IMR-90 (cell line): ENCODE measurements at regions not wholly inside any gene's neighbourhood (a gene's known extent, or its start where the extent isn't known, plus 50 kb on each side); places are given as distances from the start of the nearest gene placed in this dataset.

Experiments
- ATAC-seq: fragments of 200-7000 bp; cut with Tn5 transposase; 2 replicates; pipeline ENCODE4 v1.9.1; 2020; ENCODE audit warnings: low read depth, mild to moderate bottlenecking, moderate library complexity
- BruUV-seq: library from RNA; stranded (reverse); fragments of 400-500 nt; replicated peaks from 2 replicates; lab custom pipeline; 2021; lab: Mats Ljungman, UMichigan
- CTCF ChIA-PET: fragments of 300-600 bp; formaldehyde crosslinking; extraction: SDS; loops from one replicate; lab custom pipeline; 2021; ENCODE audit warnings: antibody characterized with exemption; lab: Yijun Ruan, JAX
- POLR2A ChIA-PET: fragments of 300-600 bp; sonication (Branson Sonifier 250); formaldehyde crosslinking; loops from one replicate; lab custom pipeline; 2022; ENCODE audit warnings: antibody characterized with exemption; ENCODE audit not compliant: unreplicated experiment; lab: Charles Lee
- DNase-seq: peaks from one replicate; pipeline ENCODE4 v3.0.0; 2013
- H2AFZ ChIP-seq: replicated peaks from 2 replicates; pipeline ENCODE3; 2013; ENCODE audit warnings: low read length, mild to moderate bottlenecking; ENCODE audit not compliant: poor library complexity
- H2AK5ac ChIP-seq: 2 replicates; pipeline ENCODE4 v1.6.1; 2013; ENCODE audit warnings: low read depth, low read length, inconsistent platforms
- H2AK9ac ChIP-seq: replicated peaks from 2 replicates; pipeline ENCODE3; 2013; ENCODE audit warnings: mild to moderate bottlenecking, low read depth, low read length, moderate library complexity; ENCODE audit not compliant: poor library complexity
- H2BK120ac ChIP-seq: 2 replicates; pipeline ENCODE4 v1.6.1; 2013; ENCODE audit warnings: low read depth, low read length, inconsistent platforms
- H2BK15ac ChIP-seq: 3 replicates; pipeline ENCODE4 v1.6.1; 2013; ENCODE audit warnings: low read depth, low read length, inconsistent platforms
- H2BK20ac ChIP-seq: 2 replicates; pipeline ENCODE4 v1.6.1; 2013; ENCODE audit warnings: low read depth, mild to moderate bottlenecking, inconsistent platforms, low read length, moderate library complexity
- H2BK5ac ChIP-seq: 2 replicates; pipeline ENCODE4 v1.6.1; 2013; ENCODE audit warnings: mild to moderate bottlenecking, low read depth, low read length, inconsistent platforms; ENCODE audit not compliant: poor library complexity, severe bottlenecking
- H3K14ac ChIP-seq: replicated peaks from 2 replicates; pipeline ENCODE4 v1.6.1; 2013; ENCODE audit warnings: low read depth, low read length, inconsistent platforms
- H3K18ac ChIP-seq: 2 replicates; pipeline ENCODE4 v1.6.1; 2013; ENCODE audit warnings: low read depth, low read length, control low read depth
- H3K23ac ChIP-seq: 2 replicates; pipeline ENCODE4 v1.6.1; 2013; ENCODE audit warnings: low read depth, low read length, inconsistent platforms
- H3K27ac ChIP-seq: 2 replicates; pipeline ENCODE4 v1.5.1; 2013; ENCODE audit warnings: mild to moderate bottlenecking, control low read depth, low read length; ENCODE audit not compliant: insufficient read depth
- H3K27me3 ChIP-seq: 2 replicates; pipeline ENCODE4 v1.6.1; 2013; ENCODE audit warnings: low read length; ENCODE audit not compliant: control insufficient read depth, insufficient read depth
- H3K36me3 ChIP-seq: 2 replicates; pipeline ENCODE4 v1.6.1; 2013; ENCODE audit warnings: low read length, mixed read lengths; ENCODE audit not compliant: control insufficient read depth, insufficient read depth
- H3K4ac ChIP-seq: 2 replicates; pipeline ENCODE4 v1.6.1; 2013; ENCODE audit warnings: low read depth, low read length, inconsistent platforms
- H3K4me1 ChIP-seq: 2 replicates; pipeline ENCODE4 v1.6.1; 2013; ENCODE audit warnings: low read length, mixed read lengths; ENCODE audit not compliant: control insufficient read depth, insufficient read depth
- H3K4me2 ChIP-seq: 2 replicates; pipeline ENCODE4 v1.6.1; 2013; ENCODE audit warnings: low read depth, mild to moderate bottlenecking, control low read depth, low read length, moderate library complexity
- H3K4me3 ChIP-seq: 2 replicates; pipeline ENCODE4 v1.5.1; 2013; ENCODE audit warnings: low read depth, mild to moderate bottlenecking, control low read depth, low read length, moderate library complexity; ENCODE audit not compliant: insufficient read depth
- H3K56ac ChIP-seq: 2 replicates; pipeline ENCODE4 v1.6.1; 2013; ENCODE audit warnings: low read length, inconsistent platforms; ENCODE audit not compliant: insufficient read depth; ENCODE audit errors: extremely low read depth
- H3K79me1 ChIP-seq, 2 experiments: 2 replicates each; pipeline ENCODE4 v1.6.1; 2013; ENCODE audit warnings: low read length in 2 of 2, inconsistent platforms in 1 of 2, low read depth in 1 of 2
- H3K9ac ChIP-seq: 2 replicates; pipeline ENCODE4 v1.6.1; 2013; ENCODE audit warnings: low read depth, low read length, control low read depth
- H3K9me1 ChIP-seq: 2 replicates; pipeline ENCODE4 v1.6.1; 2013; ENCODE audit warnings: low read length, inconsistent platforms; ENCODE audit not compliant: insufficient read depth
- H3K9me3 ChIP-seq: 2 replicates; pipeline ENCODE4 v1.6.1; 2013; ENCODE audit warnings: low read length; ENCODE audit not compliant: control insufficient read depth, insufficient read depth
- H4K20me1 ChIP-seq: 2 replicates; pipeline ENCODE4 v1.6.1; 2013; ENCODE audit warnings: low read length, inconsistent platforms; ENCODE audit not compliant: insufficient read depth
- H4K5ac ChIP-seq: 2 replicates; pipeline ENCODE4 v1.6.1; 2013; ENCODE audit warnings: mild to moderate bottlenecking, low read depth, low read length, control low read depth
- H4K8ac ChIP-seq, 2 experiments: 2 replicates each; pipeline ENCODE4 v1.6.1; 2013; ENCODE audit warnings: low read depth in 2 of 2, low read length in 2 of 2, control low read depth in 1 of 2, inconsistent platforms in 1 of 2
- H4K91ac ChIP-seq: 2 replicates; pipeline ENCODE4 v1.6.1; 2013; ENCODE audit warnings: low read depth, low read length, inconsistent platforms; ENCODE audit not compliant: insufficient read depth
- FOS ChIP-seq: fragments of 150-350 bp; IDR thresholded peaks from 2 replicates; pipeline ENCODE4 v1.6.1; 2016; ENCODE audit warnings: low read depth, low read length
- USF2 ChIP-seq: fragments of 150-350 bp; IDR thresholded peaks from 2 replicates; pipeline ENCODE4 v1.6.1; 2017; ENCODE audit warnings: mild to moderate bottlenecking, antibody characterized with exemption, low read length, low read depth
- WGBS, 2 experiments: methylation state at CpG; one replicate each; pipeline versions ENCODE4 v1.1.5 to v1.1.7; 2013; ENCODE audit warnings: missing lambda C conversion rate in 2 of 2; ENCODE audit not compliant: insufficient read length in 1 of 2; ENCODE audit errors: extremely low coverage in 2 of 2; 5-methylcytosine and 5-hydroxymethylcytosine counted together
- dilution Hi-C: fragments of 300-500 bp; cut with HindIII; formaldehyde crosslinking; loops from one replicate; pipeline ENCODE4 v1.14.3; 2018; ENCODE audit warnings: low sequenced_read_pairs; ENCODE audit not compliant: unreplicated experiment
- in situ Hi-C: fragments of 300-500 bp; cut with MboI; formaldehyde crosslinking; loops from 3 replicates; pipeline ENCODE4 v1.14.3; 2019; ENCODE audit warnings: low sequenced_read_pairs, inconsistent platforms, mixed read lengths
- intact Hi-C: fragments of 100-400 bp; cut with micrococcal nuclease; formaldehyde crosslinking; loops from 2 replicates; pipeline ENCODE4 v1.10.0; 2022

- no peaks in the 10 kb centered on the region for H4K20me1 ChIP-seq
- no peaks in the 10 kb centered on the region for H3K79me1 ChIP-seq
- peaks cover 3% of the 10 kb centered on the region for H3K27me3 ChIP-seq
- no peak overlapping the region for H3K23ac ChIP-seq
- WGBS, 2 experiments, result no CpG with 5 or more reads among the region's 2 CpGs
- H3K9me1 ChIP-seq, result peaks cover 3% of the 10 kb centered on the region; the same call in 1 of the 2 replicates
- TF ChIP-seq FOS, result no peak
- 0 out of 2 replicates have a peak, but pooled peaks have one; percentile 9 for TF ChIP-seq USF2
- H2BK20ac ChIP-seq, result no peak overlapping the region
- ChIA-PET CTCF (no interaction called here), POLR2A (interaction anchor here (0.6 kb wide), 1 partner anchor 325 kb away, joined by 3 read pairs; no protein-coding TSS in a partner anchor)
- BruUV-seq, result no TSS peak
- no peak overlapping the region for H2BK120ac ChIP-seq
- no peak overlapping the region for H2AK9ac ChIP-seq
- H3K14ac ChIP-seq, result no peak overlapping the region
- H2BK15ac ChIP-seq, result no peak overlapping the region
- no peak overlapping the region for H4K8ac ChIP-seq
- H3K18ac ChIP-seq, result no peak overlapping the region
- in situ Hi-C loops, result no loop called here
- no peaks in the 10 kb centered on the region for H3K36me3 ChIP-seq
- H3K4me2 ChIP-seq, result no peak overlapping the region
- no peak overlapping the region for H2AK5ac ChIP-seq
- H3K56ac ChIP-seq, result no peak overlapping the region
- 0 out of 2 replicates have a peak, but pooled peaks cover 3% of the 10 kb centered on the region for H3K9me3 ChIP-seq
- H3K27ac ChIP-seq, result no peak overlapping the region
- H4K91ac ChIP-seq, result no peak overlapping the region
- no peak overlapping the region for H3K4me3 ChIP-seq
- H3K4ac ChIP-seq, result no peak overlapping the region
- H4K5ac ChIP-seq, result no peak overlapping the region
- peak; percentile 75 for DNase-seq
- dilution Hi-C loops, result no loop called here
- H3K4me1 ChIP-seq, result peaks cover 1% of the 10 kb centered on the region; the same call in 1 of the 2 replicates
- H2AFZ ChIP-seq, result no peak overlapping the region
- ATAC-seq, result peak; percentile 36
- intact Hi-C loops, result no loop called here
- no peak overlapping the region for H3K9ac ChIP-seq
- H2BK5ac ChIP-seq, result peak overlapping the region; percentile 33
Observed at GRCh38 chr1:224047538-224047937, 66.4 kb upstream of the FBXO28 start.
